LNCAP (cell line): ENCODE measurements at regions not wholly inside any gene's neighbourhood (a gene's known extent, or its start where the extent isn't known, plus 50 kb on each side); places are given as distances from the start of the nearest gene placed in this dataset.

Experiments
- CTCF ChIP-seq: fragments of 450-650 bp; IDR thresholded peaks from 2 replicates; pipeline ENCODE4 v1.5.1; 2017; ENCODE audit warnings: mild to moderate bottlenecking

DNA sequence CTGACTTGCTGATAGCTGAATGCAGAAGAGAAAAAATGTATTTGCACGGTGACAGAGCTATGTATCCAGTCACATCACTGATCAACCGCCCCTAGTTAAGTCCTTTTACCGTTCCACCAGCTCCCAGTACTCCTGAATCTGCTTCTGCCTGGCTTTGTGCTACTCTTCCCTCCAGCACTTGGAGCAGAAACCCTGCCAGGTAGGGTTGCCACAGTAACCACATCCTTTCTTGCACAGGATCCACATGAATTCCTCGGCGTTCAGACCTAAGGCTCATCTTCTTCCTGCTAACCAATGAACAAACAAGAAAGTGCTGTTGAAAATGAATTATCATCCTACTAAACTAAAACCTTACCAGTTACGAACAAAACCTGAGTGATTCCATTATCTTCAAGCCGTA, 52.0 kb upstream of the KCTD7 start:
- TF ChIP-seq CTCF, result no peak
